Keratinocyte (primary cell): ENCODE measurements at regions not wholly inside any gene's neighbourhood (a gene's known extent, or its start where the extent isn't known, plus 50 kb on each side); places are given as distances from the start of the nearest gene placed in this dataset.

Source experiments
- DNase-seq: peaks from one replicate; pipeline ENCODE4 v3.0.0-alpha.2; 2011; ENCODE audit warnings: low read depth, missing footprints, low spot score
- FAIRE-seq: peaks from 2 replicates; lab custom pipeline; 2011; peaks lifted over from hg19 to GRCh38; lab: Jason Lieb, UNC
- H2AFZ ChIP-seq: 2 replicates; pipeline ENCODE4 v1.6.0; 2012; ENCODE audit warnings: low read length, control low read depth, inconsistent platforms; ENCODE audit not compliant: control insufficient read depth
- H3K27ac ChIP-seq: 2 replicates; pipeline ENCODE4 v1.5.1; 2011; ENCODE audit warnings: low read length; ENCODE audit not compliant: control insufficient read depth, insufficient read depth
- H3K27me3 ChIP-seq: 3 replicates; pipeline ENCODE4 v1.6.0; 2011; ENCODE audit warnings: low read length; ENCODE audit not compliant: control insufficient read depth, insufficient read depth; ENCODE audit errors: extremely low read depth
- H3K36me3 ChIP-seq, 2 experiments: 2 replicates in 1 of 2; 3 replicates in 1 of 2; pipeline ENCODE4 v1.5.1; 2011; ENCODE audit warnings: low read length in 2 of 2, mild to moderate bottlenecking in 1 of 2; ENCODE audit not compliant: control insufficient read depth in 2 of 2, insufficient read depth in 2 of 2; ENCODE audit errors: extremely low read depth in 1 of 2
- H3K4me1 ChIP-seq: 3 replicates; pipeline ENCODE4 v1.5.1; 2011; ENCODE audit warnings: low read length; ENCODE audit not compliant: control insufficient read depth, insufficient read depth; ENCODE audit errors: extremely low read depth
- H3K4me2 ChIP-seq: 3 replicates; pipeline ENCODE4 v1.6.0; 2011; ENCODE audit warnings: low read depth, low read length; ENCODE audit not compliant: control insufficient read depth, insufficient read depth; ENCODE audit errors: extremely low read depth
- H3K4me3 ChIP-seq, 3 experiments: fragments of 200-600 bp in 1 of 3; sonication (generic) in 1 of 3; 2 replicates in 2 of 3; 3 replicates in 1 of 3; pipeline ENCODE4 v1.5.1; 2011 to 2016; ENCODE audit warnings: low read length in 3 of 3, mild to moderate bottlenecking in 3 of 3, control low read depth in 2 of 3, inconsistent platforms in 1 of 3, low read depth in 1 of 3, mixed read lengths in 1 of 3, mixed run types in 1 of 3, moderate library complexity in 1 of 3; ENCODE audit not compliant: control insufficient read depth in 2 of 3, insufficient read depth in 2 of 3; ENCODE audit errors: extremely low read depth in 1 of 3
- H3K79me2 ChIP-seq: 2 replicates; pipeline ENCODE4 v1.6.0; 2012; ENCODE audit warnings: low read length; ENCODE audit not compliant: control insufficient read depth, insufficient read depth
- H3K9ac ChIP-seq: 3 replicates; pipeline ENCODE4 v1.6.0; 2011; ENCODE audit warnings: low read length; ENCODE audit not compliant: control insufficient read depth, insufficient read depth; ENCODE audit errors: extremely low read depth
- H3K9me1 ChIP-seq: 3 replicates; pipeline ENCODE4 v1.6.0; 2011; ENCODE audit warnings: low read length; ENCODE audit not compliant: control insufficient read depth, insufficient read depth; ENCODE audit errors: extremely low read depth
- H3K9me3 ChIP-seq: 2 replicates; pipeline ENCODE4 v1.5.1; 2012; ENCODE audit warnings: low read depth, low read length; ENCODE audit not compliant: control insufficient read depth
- H4K20me1 ChIP-seq: 3 replicates; pipeline ENCODE4 v1.6.0; 2011; ENCODE audit warnings: low read length; ENCODE audit not compliant: control insufficient read depth, insufficient read depth; ENCODE audit errors: extremely low read depth
- CTCF ChIP-seq, 3 experiments: IDR thresholded peaks in 1 of 3; conservative IDR thresholded peaks in 1 of 3; optimal IDR thresholded peaks in 1 of 3; 2 replicates in 2 of 3; 3 replicates in 1 of 3; pipeline versions ENCODE3 to v1.5.1; 2011; ENCODE audit warnings: low read length in 3 of 3, mild to moderate bottlenecking in 3 of 3, moderate library complexity in 2 of 3, control low read depth in 1 of 3, inconsistent platforms in 1 of 3; ENCODE audit not compliant: insufficient read depth in 2 of 3; ENCODE audit errors: extremely low read depth in 1 of 3
- EZH2 ChIP-seq: IDR thresholded peaks from one replicate; pipeline ENCODE4 v1.6.1; 2012; ENCODE audit warnings: inconsistent platforms, mild to moderate bottlenecking, low read length, moderate library complexity
- dilution Hi-C: fragments of 300-500 bp; cut with MboI; formaldehyde crosslinking; loops from one replicate; pipeline ENCODE4 v1.7.0; 2020; ENCODE audit warnings: low sequenced_read_pairs; ENCODE audit not compliant: extremely low pct_ligation_motif_present

DNA sequence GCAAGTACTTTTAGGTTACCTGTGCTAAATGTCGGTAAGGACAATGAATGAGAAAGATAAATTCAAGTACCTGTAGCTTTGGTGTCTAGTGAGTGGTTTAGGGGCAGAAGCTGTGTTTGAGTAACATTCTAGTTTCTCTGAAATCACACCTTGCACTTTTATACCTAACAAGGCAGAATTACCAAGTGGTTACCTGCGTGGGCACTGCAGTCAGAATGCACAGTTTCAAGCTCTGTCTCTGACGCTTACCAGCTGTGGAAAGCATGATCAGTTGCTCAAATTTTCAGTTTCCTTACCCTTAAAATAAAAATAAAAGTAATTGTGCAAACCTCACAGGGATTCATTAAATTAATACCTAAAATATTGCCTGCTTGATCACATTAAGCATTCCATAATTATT is 846.9 kb upstream of the VRK2 start:
- H2AFZ ChIP-seq: no peak overlapping the region
- H3K9me3 ChIP-seq: no peaks in the 10 kb centered on the region
- no peaks in the 10 kb centered on the region for H3K27me3 ChIP-seq
- no peaks in the 10 kb centered on the region for H3K36me3 ChIP-seq
- no peaks in the 10 kb centered on the region for H3K4me1 ChIP-seq
- no peak overlapping the region for H3K9ac ChIP-seq
- H3K4me3 ChIP-seq: no peak overlapping the region
- no peak for FAIRE-seq
- no peak overlapping the region for H3K27ac ChIP-seq
- no peaks in the 10 kb centered on the region for H4K20me1 ChIP-seq
- dilution Hi-C loops: no loop called here
- no peak for DNase-seq
- no peaks in the 10 kb centered on the region for H3K9me1 ChIP-seq
- no peak for TF ChIP-seq CTCF (optimal IDR thresholded peaks at IDR 0.05 in 1 of 3, IDR thresholded peaks at IDR 0.05 in 1 of 3, conservative IDR thresholded peaks at IDR 0.05 in 1 of 3; ENCODE audit: extremely low read depth in 1 of 3, insufficient read depth in 2 of 3, low read length in 3 of 3)
- no peak for TF ChIP-seq EZH2
- H3K79me2 ChIP-seq: no peaks in the 10 kb centered on the region
- no peak overlapping the region for H3K4me2 ChIP-seq

GRCh38 chr2:57204364-57204763 is 842.2 kb upstream of the VRK2 start:
- FAIRE-seq: no peak
- Histone ChIP-seq H3K9ac (no peak overlapping the region), H3K27me3 (no peaks in the 10 kb centered on the region), H4K20me1 (no peaks in the 10 kb centered on the region), H3K27ac (no peak overlapping the region), H3K36me3 (no peaks in the 10 kb centered on the region), H3K9me1 (no peaks in the 10 kb centered on the region), H3K9me3 (no peaks in the 10 kb centered on the region), H3K4me1 (no peaks in the 10 kb centered on the region), H3K79me2 (no peaks in the 10 kb centered on the region), H2AFZ (no peak overlapping the region), H3K4me3 (no peak overlapping the region), H3K4me2 (no peak overlapping the region)
- DNase-seq: no peak
- dilution Hi-C loops: no loop called here
- TF ChIP-seq EZH2 (no peak), CTCF (optimal IDR thresholded peaks at IDR 0.05 in 1 of 3, IDR thresholded peaks at IDR 0.05 in 1 of 3, conservative IDR thresholded peaks at IDR 0.05 in 1 of 3; ENCODE audit: extremely low read depth in 1 of 3, insufficient read depth in 2 of 3, low read length in 3 of 3) (no peak)
